ENCODE measurements at regions not wholly inside any gene's neighbourhood (a gene's known extent, or its start where the extent isn't known, plus 50 kb on each side); places are given as distances from the start of the nearest gene placed in this dataset.

DNA sequence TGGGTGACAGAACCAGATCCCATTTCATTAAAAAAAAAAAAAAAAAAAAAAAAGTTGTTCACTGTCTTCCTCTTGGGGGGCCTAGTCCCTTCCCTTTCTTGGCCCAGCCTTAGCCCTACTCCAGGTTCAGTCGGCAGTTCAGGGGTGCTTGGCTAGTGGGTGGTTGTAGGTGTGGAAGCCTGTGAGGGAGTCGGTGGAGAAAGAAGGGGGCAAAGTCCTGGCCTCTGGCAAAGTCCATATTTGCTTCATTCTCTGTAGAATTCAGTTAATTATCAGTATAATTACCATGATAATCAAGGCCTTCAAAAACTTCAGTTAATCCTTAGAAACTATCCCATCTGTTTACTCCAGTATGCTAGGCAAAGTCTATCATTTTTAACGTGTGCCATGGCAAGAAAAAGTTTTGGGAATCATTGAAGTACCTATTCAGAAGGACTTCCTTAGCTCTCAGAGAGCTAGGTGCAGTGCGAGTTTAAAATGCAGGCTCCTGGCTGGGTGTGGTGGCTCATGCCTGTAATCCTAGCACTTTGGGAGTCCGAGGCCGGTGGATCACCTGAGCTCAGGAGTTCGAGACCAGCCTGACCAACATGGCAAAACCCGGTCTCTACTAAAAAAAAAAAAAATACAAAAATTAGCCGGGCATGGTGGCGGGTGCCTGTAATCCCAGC is 205.7 kb upstream of the ARG1 start:
- no peak for DNase-seq
- no peak overlapping the region for H3K4me3 ChIP-seq (ENCODE audit: low read depth, low read length)

DNA sequence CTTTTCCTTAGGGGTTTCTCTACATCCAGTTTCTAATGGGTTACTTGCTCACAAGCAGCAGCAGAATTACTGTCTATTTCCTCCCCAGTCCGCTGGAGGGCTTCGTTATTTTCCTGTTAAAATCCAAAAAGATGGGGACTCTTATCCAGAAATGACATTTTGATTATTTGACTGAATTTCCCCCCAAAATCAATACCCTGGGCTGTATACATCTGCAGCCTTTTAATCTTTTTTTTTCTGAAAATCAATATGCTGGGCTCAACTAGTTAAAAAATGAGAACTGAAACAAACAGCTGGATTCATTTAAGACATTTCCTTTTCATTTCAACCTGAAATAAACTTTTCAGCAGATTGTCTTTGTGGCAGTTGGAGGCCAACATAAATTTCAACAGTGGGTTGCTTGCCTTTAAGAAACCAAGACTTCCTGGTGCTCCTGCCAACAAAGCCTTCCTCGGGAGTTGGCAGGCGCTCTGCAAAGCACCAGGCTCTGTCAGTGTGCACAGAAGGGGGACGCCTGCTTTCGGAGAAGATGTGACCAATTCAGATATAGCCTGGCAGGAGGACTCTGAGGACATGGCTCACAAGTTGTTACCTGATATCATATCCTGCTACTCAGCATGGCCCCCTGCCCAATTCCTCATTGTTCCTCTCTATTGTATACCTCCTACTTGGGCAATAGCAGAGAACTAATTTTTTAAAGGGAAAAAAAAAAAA is 204.7 kb upstream of the ARG1 start:
- no peak for DNase-seq
- Histone ChIP-seq H3K27me3 (no peaks in the 10 kb centered on the region), H3K4me1 (no peaks in the 10 kb centered on the region), H3K9me3 (no peaks in the 10 kb centered on the region), H3K36me3 (no peaks in the 10 kb centered on the region), H3K4me3 (ENCODE audit: low read depth, low read length) (no peak overlapping the region)
- TF ChIP-seq, protein P1, sequence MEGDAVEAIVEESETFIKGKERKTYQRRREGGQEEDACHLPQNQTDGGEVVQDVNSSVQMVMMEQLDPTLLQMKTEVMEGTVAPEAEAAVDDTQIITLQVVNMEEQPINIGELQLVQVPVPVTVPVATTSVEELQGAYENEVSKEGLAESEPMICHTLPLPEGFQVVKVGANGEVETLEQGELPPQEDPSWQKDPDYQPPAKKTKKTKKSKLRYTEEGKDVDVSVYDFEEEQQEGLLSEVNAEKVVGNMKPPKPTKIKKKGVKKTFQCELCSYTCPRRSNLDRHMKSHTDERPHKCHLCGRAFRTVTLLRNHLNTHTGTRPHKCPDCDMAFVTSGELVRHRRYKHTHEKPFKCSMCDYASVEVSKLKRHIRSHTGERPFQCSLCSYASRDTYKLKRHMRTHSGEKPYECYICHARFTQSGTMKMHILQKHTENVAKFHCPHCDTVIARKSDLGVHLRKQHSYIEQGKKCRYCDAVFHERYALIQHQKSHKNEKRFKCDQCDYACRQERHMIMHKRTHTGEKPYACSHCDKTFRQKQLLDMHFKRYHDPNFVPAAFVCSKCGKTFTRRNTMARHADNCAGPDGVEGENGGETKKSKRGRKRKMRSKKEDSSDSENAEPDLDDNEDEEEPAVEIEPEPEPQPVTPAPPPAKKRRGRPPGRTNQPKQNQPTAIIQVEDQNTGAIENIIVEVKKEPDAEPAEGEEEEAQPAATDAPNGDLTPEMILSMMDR (IDR thresholded peaks at IDR 0.05; ENCODE audit: low read depth, low read length) = no peak

More for the DNA sequence above, 205.7 kb upstream of the ARG1 start:
- Histone ChIP-seq H3K36me3 (no peaks in the 10 kb centered on the region), H3K27me3 (no peaks in the 10 kb centered on the region), H3K4me1 (no peaks in the 10 kb centered on the region), H3K9me3 (no peaks in the 10 kb centered on the region)
- TF ChIP-seq, protein P1 (IDR thresholded peaks at IDR 0.05; ENCODE audit: low read depth, low read length) = no peak

DNA sequence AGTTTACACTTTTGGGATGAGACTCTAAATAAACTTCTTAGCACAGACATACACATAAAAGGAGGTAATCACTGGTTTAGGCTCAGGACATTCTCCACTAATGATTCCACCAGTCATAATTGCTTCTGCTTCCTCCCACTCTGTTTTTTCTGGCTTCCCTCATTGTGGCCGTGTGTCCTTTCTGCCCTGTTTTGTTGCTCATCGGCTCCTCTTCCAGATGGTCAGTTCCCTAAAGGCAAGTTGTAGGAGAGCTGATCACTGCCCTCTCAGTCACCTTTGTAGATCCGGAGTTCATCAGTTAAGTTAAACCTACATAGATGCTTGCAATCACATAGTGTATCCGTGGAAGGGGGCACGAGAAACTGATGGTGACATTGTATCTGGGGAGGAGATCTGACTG is 200.5 kb upstream of the ARG1 start:
- Histone ChIP-seq H3K36me3 (no peaks in the 10 kb centered on the region), H3K9me3 (no peaks in the 10 kb centered on the region), H3K27me3 (no peaks in the 10 kb centered on the region), H3K4me3 (ENCODE audit: low read depth, low read length) (no peak overlapping the region), H3K4me1 (no peaks in the 10 kb centered on the region)
- no peak for DNase-seq
- TF ChIP-seq, protein P1 (IDR thresholded peaks at IDR 0.05; ENCODE audit: low read depth, low read length) = no peak

DNA sequence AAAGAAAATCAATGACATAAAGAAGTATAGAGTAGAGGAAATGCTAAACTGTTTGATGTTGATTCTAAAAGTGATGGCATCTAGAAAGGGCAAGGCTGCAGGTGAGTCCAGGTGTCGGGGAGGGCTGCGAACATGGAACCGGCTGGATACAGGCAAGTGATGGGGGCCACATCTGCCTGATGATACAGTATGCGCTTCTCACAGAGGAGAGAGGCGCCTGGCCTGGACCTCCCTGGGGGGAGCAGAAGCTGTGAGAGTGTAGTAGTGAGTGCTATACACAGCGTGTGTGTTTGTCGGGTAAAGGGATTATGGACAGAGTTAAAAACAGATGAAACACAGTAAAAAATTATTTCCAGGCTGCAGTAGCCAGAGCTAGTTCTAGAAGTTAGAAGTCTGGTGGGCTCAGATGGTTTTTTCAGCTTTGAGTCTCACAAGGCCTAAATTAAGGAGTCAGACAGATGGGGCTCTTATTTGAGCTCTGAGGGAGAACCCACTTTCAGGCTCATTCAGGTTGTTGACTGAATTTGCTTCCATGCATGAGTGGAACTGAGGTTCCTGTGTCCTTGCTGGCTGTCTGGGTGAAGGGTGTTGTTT is 195.8 kb upstream of the ARG1 start:
- no peak for DNase-seq
- no peaks in the 10 kb centered on the region for H3K4me1 ChIP-seq
- TF ChIP-seq, protein P1 (IDR thresholded peaks at IDR 0.05; ENCODE audit: low read depth, low read length) = no peak
- H3K4me3 ChIP-seq (ENCODE audit: low read depth, low read length) = no peak overlapping the region
- H3K36me3 ChIP-seq = no peaks in the 10 kb centered on the region
- H3K27me3 ChIP-seq = no peaks in the 10 kb centered on the region
- no peaks in the 10 kb centered on the region for H3K9me3 ChIP-seq

DNA sequence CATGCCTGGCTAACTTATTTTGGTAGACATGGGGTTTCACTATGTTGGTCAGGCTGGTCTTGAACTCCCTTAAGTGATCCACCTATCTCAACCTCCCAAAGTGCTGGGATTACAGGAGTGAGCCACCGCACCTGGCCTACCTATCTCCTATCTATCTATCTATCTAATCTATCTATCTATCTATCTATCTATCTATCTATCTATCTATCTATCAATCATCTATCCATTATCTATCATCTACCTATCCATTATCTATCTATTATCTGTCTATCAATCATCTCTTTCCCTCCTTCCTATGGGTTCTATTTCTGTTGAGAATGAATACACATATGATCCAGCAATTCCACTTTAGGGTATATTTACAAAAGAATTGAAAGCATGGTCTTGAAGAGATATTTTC is 194.2 kb upstream of the ARG1 start:
- no peak for DNase-seq
- TF ChIP-seq, protein P1 (IDR thresholded peaks at IDR 0.05; ENCODE audit: low read depth, low read length) = no peak
- H3K4me1 ChIP-seq = no peaks in the 10 kb centered on the region
- H3K27me3 ChIP-seq = no peaks in the 10 kb centered on the region
- no peaks in the 10 kb centered on the region for H3K9me3 ChIP-seq
- no peak overlapping the region for H3K4me3 ChIP-seq (ENCODE audit: low read depth, low read length)
- H3K36me3 ChIP-seq = no peaks in the 10 kb centered on the region

DNA sequence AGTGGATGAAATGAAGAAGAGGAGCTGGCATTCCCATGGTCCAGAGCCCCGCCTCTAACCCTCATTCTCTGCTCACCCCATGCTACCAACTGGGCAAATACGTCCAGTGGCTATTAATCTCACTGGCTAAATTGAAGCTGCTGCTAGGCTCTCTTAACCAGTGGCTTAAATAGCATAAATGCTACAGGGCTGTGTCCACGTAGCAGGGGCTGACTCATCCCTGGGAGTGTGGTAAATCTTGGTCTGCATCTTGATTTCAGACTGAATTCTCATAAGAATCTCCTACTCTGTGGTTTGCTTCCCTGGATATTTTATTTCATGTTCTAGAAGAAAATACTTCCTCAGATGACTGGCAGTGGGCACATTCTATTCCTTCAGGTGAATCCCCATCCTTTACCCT is 193.1 kb upstream of the ARG1 start:
- H3K4me1 ChIP-seq = no peaks in the 10 kb centered on the region
- H3K36me3 ChIP-seq = no peaks in the 10 kb centered on the region
- H3K9me3 ChIP-seq = no peaks in the 10 kb centered on the region
- DNase-seq = no peak
- TF ChIP-seq, protein P1 (IDR thresholded peaks at IDR 0.05; ENCODE audit: low read depth, low read length) = no peak
- H3K4me3 ChIP-seq (ENCODE audit: low read depth, low read length) = no peak overlapping the region
- no peaks in the 10 kb centered on the region for H3K27me3 ChIP-seq

Data from BE2C (cell line).